ENCODE measurements at regions not wholly inside any gene's neighbourhood (a gene's known extent, or its start where the extent isn't known, plus 50 kb on each side); places are given as distances from the start of the nearest gene placed in this dataset.

- TF ChIP-seq, protein P1, sequence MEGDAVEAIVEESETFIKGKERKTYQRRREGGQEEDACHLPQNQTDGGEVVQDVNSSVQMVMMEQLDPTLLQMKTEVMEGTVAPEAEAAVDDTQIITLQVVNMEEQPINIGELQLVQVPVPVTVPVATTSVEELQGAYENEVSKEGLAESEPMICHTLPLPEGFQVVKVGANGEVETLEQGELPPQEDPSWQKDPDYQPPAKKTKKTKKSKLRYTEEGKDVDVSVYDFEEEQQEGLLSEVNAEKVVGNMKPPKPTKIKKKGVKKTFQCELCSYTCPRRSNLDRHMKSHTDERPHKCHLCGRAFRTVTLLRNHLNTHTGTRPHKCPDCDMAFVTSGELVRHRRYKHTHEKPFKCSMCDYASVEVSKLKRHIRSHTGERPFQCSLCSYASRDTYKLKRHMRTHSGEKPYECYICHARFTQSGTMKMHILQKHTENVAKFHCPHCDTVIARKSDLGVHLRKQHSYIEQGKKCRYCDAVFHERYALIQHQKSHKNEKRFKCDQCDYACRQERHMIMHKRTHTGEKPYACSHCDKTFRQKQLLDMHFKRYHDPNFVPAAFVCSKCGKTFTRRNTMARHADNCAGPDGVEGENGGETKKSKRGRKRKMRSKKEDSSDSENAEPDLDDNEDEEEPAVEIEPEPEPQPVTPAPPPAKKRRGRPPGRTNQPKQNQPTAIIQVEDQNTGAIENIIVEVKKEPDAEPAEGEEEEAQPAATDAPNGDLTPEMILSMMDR (conservative IDR thresholded peaks at IDR 0.05; ENCODE audit: low read depth, low read length), result no peak
- Histone ChIP-seq H3K27ac (no peak overlapping the region), H3K79me2 (ENCODE audit: insufficient read depth, low read depth) (no peaks in the 10 kb centered on the region), H3K4me3 (IDR thresholded peaks at IDR 0.05; ENCODE audit: insufficient read depth, low read depth, low read length) (no peak overlapping the region), H3K27me3 (ENCODE audit: insufficient read depth, low read depth) (no peaks in the 10 kb centered on the region), H3K4me1 (ENCODE audit: low read depth, poor library complexity, severe bottlenecking) (no peaks in the 10 kb centered on the region), H3K36me3 (ENCODE audit: insufficient read depth) (no peaks in the 10 kb centered on the region), H3K4me2 (no peak overlapping the region), H3K9ac (no peak overlapping the region), H4K20me1 (ENCODE audit: insufficient read depth) (no peaks in the 10 kb centered on the region), H2AFZ (ENCODE audit: low read depth) (no peak overlapping the region)
These were observed 262.4 kb upstream of the RMST start for GRCh38 chr12:97200181-97200580.

DNA sequence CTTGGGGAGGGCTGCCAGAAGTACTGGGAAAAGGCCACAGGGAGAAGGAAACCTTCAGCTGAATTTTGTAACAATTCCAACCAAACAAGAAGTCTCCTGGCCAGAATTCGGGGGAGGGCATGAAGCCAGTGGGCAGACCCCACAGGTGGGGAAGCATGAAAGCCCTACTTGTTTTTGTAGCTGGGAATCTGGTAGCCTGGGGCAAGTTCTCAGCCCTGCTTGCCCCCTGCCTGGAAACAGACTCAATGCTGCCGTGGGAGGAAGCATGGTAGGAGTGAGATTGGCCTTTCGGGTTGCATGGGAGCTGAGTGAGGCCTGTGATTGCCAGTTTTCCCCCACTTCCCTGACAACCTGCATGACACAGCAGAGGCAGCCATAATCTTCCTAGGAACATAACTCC lies 259.2 kb upstream of the RMST start:
- no peaks in the 10 kb centered on the region for H3K79me2 ChIP-seq (ENCODE audit: insufficient read depth, low read depth)
- H3K4me1 ChIP-seq (ENCODE audit: low read depth, poor library complexity, severe bottlenecking), result no peaks in the 10 kb centered on the region
- no peak overlapping the region for H3K9ac ChIP-seq
- no peak overlapping the region for H2AFZ ChIP-seq (ENCODE audit: low read depth)
- no peaks in the 10 kb centered on the region for H3K36me3 ChIP-seq (ENCODE audit: insufficient read depth)
- TF ChIP-seq, protein P1 (conservative IDR thresholded peaks at IDR 0.05; ENCODE audit: low read depth, low read length), result no peak
- no peak overlapping the region for H3K27ac ChIP-seq
- H3K4me3 ChIP-seq (IDR thresholded peaks at IDR 0.05; ENCODE audit: insufficient read depth, low read depth, low read length), result no peak overlapping the region
- no peaks in the 10 kb centered on the region for H3K27me3 ChIP-seq (ENCODE audit: insufficient read depth, low read depth)
- H4K20me1 ChIP-seq (ENCODE audit: insufficient read depth), result no peaks in the 10 kb centered on the region
- H3K4me2 ChIP-seq, result no peak overlapping the region

DNA sequence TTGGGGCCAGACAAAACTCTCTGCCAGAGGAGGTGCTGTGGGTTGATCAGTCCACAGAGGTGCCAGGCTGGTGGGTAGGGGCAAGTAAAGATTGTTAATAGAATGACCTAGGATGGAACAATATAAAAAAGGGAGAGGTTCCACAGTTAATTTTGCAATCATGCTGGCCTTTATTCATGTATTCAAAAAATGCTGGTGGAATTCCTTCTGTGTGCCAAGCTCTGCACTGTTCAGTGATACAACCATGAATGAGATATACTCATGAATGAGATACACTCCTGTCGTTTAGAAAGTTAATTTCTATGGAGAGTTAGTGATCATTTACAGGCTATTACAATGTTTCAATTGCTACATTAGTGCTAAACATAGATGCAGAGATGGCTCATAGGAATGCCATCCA lies 252.6 kb upstream of the RMST start:
- H3K79me2 ChIP-seq (ENCODE audit: insufficient read depth, low read depth), result no peaks in the 10 kb centered on the region
- no peaks in the 10 kb centered on the region for H3K36me3 ChIP-seq (ENCODE audit: insufficient read depth)
- no peaks in the 10 kb centered on the region for H3K4me1 ChIP-seq (ENCODE audit: low read depth, poor library complexity, severe bottlenecking)
- H4K20me1 ChIP-seq (ENCODE audit: insufficient read depth), result no peaks in the 10 kb centered on the region
- H2AFZ ChIP-seq (ENCODE audit: low read depth), result no peak overlapping the region
- H3K4me2 ChIP-seq, result no peak overlapping the region
- no peak overlapping the region for H3K9ac ChIP-seq
- no peak overlapping the region for H3K27ac ChIP-seq
- no peaks in the 10 kb centered on the region for H3K27me3 ChIP-seq (ENCODE audit: insufficient read depth, low read depth)
- H3K4me3 ChIP-seq (IDR thresholded peaks at IDR 0.05; ENCODE audit: insufficient read depth, low read depth, low read length), result no peak overlapping the region
- TF ChIP-seq, protein P1 (conservative IDR thresholded peaks at IDR 0.05; ENCODE audit: low read depth, low read length), result no peak

DNA sequence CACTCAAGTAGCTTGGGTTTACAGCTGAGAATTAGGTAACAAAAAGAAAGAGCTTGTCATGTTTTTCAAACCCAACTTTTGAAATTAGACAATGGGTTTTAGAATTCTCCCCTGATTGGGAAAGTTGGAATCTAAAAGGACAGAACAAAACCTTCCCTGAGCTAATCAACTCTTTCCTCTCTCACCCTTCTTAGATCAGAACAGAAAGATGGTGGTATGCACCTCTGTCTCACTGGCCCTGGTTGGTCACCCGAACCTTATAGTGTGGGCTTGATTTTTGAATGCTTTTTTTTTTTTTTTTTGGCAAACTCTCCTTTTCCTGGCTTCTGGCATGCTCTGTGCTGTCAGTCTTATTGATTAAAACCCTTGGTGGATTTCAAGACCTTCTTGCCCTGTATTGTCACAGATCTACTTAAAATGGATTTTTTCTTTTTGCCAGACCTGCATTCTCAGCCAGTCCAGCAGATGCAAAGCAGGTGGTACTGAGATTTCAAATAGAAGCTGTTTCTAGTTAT lies 251.1 kb upstream of the RMST start:
- Histone ChIP-seq H3K79me2 (ENCODE audit: insufficient read depth, low read depth) (no peaks in the 10 kb centered on the region), H3K36me3 (ENCODE audit: insufficient read depth) (no peaks in the 10 kb centered on the region), H2AFZ (ENCODE audit: low read depth) (no peak overlapping the region), H3K27ac (no peak overlapping the region), H3K27me3 (ENCODE audit: insufficient read depth, low read depth) (no peaks in the 10 kb centered on the region), H4K20me1 (ENCODE audit: insufficient read depth) (no peaks in the 10 kb centered on the region), H3K9ac (no peak overlapping the region), H3K4me3 (IDR thresholded peaks at IDR 0.05; ENCODE audit: insufficient read depth, low read depth, low read length) (no peak overlapping the region), H3K4me2 (no peak overlapping the region), H3K4me1 (ENCODE audit: low read depth, poor library complexity, severe bottlenecking) (no peaks in the 10 kb centered on the region)
- TF ChIP-seq, protein P1 (conservative IDR thresholded peaks at IDR 0.05; ENCODE audit: low read depth, low read length), result no peak
